ENCODE measurements at regions not wholly inside any gene's neighbourhood (a gene's known extent, or its start where the extent isn't known, plus 50 kb on each side); places are given as distances from the start of the nearest gene placed in this dataset.

- TF ChIP-seq, protein P1, sequence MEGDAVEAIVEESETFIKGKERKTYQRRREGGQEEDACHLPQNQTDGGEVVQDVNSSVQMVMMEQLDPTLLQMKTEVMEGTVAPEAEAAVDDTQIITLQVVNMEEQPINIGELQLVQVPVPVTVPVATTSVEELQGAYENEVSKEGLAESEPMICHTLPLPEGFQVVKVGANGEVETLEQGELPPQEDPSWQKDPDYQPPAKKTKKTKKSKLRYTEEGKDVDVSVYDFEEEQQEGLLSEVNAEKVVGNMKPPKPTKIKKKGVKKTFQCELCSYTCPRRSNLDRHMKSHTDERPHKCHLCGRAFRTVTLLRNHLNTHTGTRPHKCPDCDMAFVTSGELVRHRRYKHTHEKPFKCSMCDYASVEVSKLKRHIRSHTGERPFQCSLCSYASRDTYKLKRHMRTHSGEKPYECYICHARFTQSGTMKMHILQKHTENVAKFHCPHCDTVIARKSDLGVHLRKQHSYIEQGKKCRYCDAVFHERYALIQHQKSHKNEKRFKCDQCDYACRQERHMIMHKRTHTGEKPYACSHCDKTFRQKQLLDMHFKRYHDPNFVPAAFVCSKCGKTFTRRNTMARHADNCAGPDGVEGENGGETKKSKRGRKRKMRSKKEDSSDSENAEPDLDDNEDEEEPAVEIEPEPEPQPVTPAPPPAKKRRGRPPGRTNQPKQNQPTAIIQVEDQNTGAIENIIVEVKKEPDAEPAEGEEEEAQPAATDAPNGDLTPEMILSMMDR (IDR thresholded peaks at IDR 0.05), result no peak
- TF ChIP-seq POLR2A (IDR thresholded peaks at IDR 0.05), result no peak
- TF ChIP-seq EP300 (IDR thresholded peaks at IDR 0.05), result no peak
Measured at GRCh38 chr3:59189939-59190338, 140.1 kb upstream of the CFAP20DC start.

All from sigmoid colon (tissue), 4 donors.